KMS-11 (cell line): ENCODE measurements at regions not wholly inside any gene's neighbourhood (a gene's known extent, or its start where the extent isn't known, plus 50 kb on each side); places are given as distances from the start of the nearest gene placed in this dataset.

Experiments
- H2AFZ ChIP-seq: fragments of 200-600 bp; sonication (generic); 2 replicates; pipeline ENCODE4 v1.6.1; 2016; ENCODE audit warnings: antibody characterized with exemption, mixed run types, low read depth
- H3K27ac ChIP-seq: fragments of 200-600 bp; sonication (generic); 2 replicates; pipeline ENCODE4 v1.6.1; 2016; ENCODE audit warnings: mild to moderate bottlenecking, mixed run types
- H3K27me3 ChIP-seq: fragments of 200-600 bp; sonication (generic); 2 replicates; pipeline ENCODE4 v1.6.1; 2017; ENCODE audit warnings: mild to moderate bottlenecking, low read depth, mixed run types, moderate library complexity; ENCODE audit not compliant: insufficient read depth
- H3K36me3 ChIP-seq: fragments of 200-600 bp; sonication (generic); 2 replicates; pipeline ENCODE4 v1.6.1; 2017; ENCODE audit warnings: mild to moderate bottlenecking, mixed run types; ENCODE audit not compliant: insufficient read depth
- H3K4me1 ChIP-seq: fragments of 200-600 bp; sonication (generic); 2 replicates; pipeline ENCODE4 v1.6.1; 2016; ENCODE audit warnings: mild to moderate bottlenecking, low read depth, mixed run types; ENCODE audit not compliant: poor library complexity, severe bottlenecking
- H3K4me2 ChIP-seq: fragments of 200-600 bp; sonication (generic); 2 replicates; pipeline ENCODE4 v1.7.0; 2016; ENCODE audit warnings: mild to moderate bottlenecking, mixed run types
- H3K4me3 ChIP-seq: fragments of 200-600 bp; sonication (generic); IDR thresholded peaks from 2 replicates; pipeline ENCODE4 v1.6.1; 2017; ENCODE audit warnings: low read depth, low read length, mixed read lengths; ENCODE audit not compliant: insufficient read depth
- H3K79me2 ChIP-seq: fragments of 200-600 bp; sonication (generic); 2 replicates; pipeline ENCODE4 v1.6.1; 2016; ENCODE audit warnings: low read depth, mixed run types; ENCODE audit not compliant: insufficient read depth
- H3K9ac ChIP-seq: fragments of 200-600 bp; sonication (generic); 2 replicates; pipeline ENCODE4 v1.6.1; 2016; ENCODE audit warnings: mild to moderate bottlenecking, mixed run types
- H4K20me1 ChIP-seq: fragments of 200-600 bp; sonication (generic); 2 replicates; pipeline ENCODE4 v1.6.1; 2016; ENCODE audit warnings: mild to moderate bottlenecking, mixed run types; ENCODE audit not compliant: insufficient read depth
- TF ChIP-seq, protein P1 (sequence below): fragments of 200-600 bp; sonication (generic); conservative IDR thresholded peaks from 2 replicates; pipeline ENCODE4 v1.6.1; 2017; ENCODE audit warnings: low read depth, mild to moderate bottlenecking, antibody characterized with exemption, low read length, moderate library complexity, mixed read lengths

GRCh38 chr12:39037115-39037514 lies 131.7 kb upstream of the CPNE8 start:
- no peaks in the 10 kb centered on the region for H3K4me1 ChIP-seq
- TF ChIP-seq, protein P1, sequence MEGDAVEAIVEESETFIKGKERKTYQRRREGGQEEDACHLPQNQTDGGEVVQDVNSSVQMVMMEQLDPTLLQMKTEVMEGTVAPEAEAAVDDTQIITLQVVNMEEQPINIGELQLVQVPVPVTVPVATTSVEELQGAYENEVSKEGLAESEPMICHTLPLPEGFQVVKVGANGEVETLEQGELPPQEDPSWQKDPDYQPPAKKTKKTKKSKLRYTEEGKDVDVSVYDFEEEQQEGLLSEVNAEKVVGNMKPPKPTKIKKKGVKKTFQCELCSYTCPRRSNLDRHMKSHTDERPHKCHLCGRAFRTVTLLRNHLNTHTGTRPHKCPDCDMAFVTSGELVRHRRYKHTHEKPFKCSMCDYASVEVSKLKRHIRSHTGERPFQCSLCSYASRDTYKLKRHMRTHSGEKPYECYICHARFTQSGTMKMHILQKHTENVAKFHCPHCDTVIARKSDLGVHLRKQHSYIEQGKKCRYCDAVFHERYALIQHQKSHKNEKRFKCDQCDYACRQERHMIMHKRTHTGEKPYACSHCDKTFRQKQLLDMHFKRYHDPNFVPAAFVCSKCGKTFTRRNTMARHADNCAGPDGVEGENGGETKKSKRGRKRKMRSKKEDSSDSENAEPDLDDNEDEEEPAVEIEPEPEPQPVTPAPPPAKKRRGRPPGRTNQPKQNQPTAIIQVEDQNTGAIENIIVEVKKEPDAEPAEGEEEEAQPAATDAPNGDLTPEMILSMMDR = no peak
- H3K4me2 ChIP-seq = no peak overlapping the region
- H2AFZ ChIP-seq = no peak overlapping the region
- H3K27me3 ChIP-seq = no peaks in the 10 kb centered on the region
- no peaks in the 10 kb centered on the region for H4K20me1 ChIP-seq
- no peak overlapping the region for H3K27ac ChIP-seq
- H3K79me2 ChIP-seq = no peaks in the 10 kb centered on the region
- no peak overlapping the region for H3K4me3 ChIP-seq
- no peaks in the 10 kb centered on the region for H3K36me3 ChIP-seq
- no peak overlapping the region for H3K9ac ChIP-seq

DNA sequence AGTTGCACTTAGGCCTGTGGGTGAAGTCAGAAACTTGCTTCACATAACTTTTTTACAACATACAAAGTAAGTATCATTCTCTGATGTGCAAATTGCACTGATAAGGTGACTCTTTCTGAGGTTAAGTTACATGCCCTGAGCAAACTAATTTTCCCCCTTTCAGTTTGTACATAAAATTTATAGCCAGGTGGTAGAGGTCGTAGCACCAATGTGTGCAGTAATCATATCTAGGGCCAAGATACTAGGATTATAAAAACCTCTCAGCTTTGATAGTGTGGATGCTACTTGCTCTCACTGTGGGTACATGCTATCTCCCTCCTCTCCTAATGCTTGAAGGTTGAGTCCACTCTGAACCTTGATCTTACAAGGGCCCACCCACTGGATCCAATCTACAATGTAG lies 130.7 kb upstream of the CPNE8 start:
- no peak overlapping the region for H3K4me2 ChIP-seq
- H4K20me1 ChIP-seq = no peaks in the 10 kb centered on the region
- no peak overlapping the region for H3K4me3 ChIP-seq
- no peaks in the 10 kb centered on the region for H3K4me1 ChIP-seq
- H3K27me3 ChIP-seq = no peaks in the 10 kb centered on the region
- H2AFZ ChIP-seq = no peak overlapping the region
- H3K36me3 ChIP-seq = no peaks in the 10 kb centered on the region
- no peak overlapping the region for H3K9ac ChIP-seq
- H3K27ac ChIP-seq = no peak overlapping the region
- H3K79me2 ChIP-seq = no peaks in the 10 kb centered on the region
- TF ChIP-seq, protein P1 = no peak

- no peaks in the 10 kb centered on the region for H3K4me1 ChIP-seq
- H3K27me3 ChIP-seq = no peaks in the 10 kb centered on the region
- no peaks in the 10 kb centered on the region for H3K36me3 ChIP-seq
- no peak overlapping the region for H3K4me3 ChIP-seq
- TF ChIP-seq, protein P1 = no peak
- H3K4me2 ChIP-seq = no peak overlapping the region
- no peak overlapping the region for H3K27ac ChIP-seq
- no peak overlapping the region for H2AFZ ChIP-seq
- no peak overlapping the region for H3K9ac ChIP-seq
- no peaks in the 10 kb centered on the region for H3K79me2 ChIP-seq
- no peaks in the 10 kb centered on the region for H4K20me1 ChIP-seq
These were observed 128.4 kb upstream of the CPNE8 start for GRCh38 chr12:39033782-39034181.

- Histone ChIP-seq H3K36me3 (no peaks in the 10 kb centered on the region), H3K27me3 (no peaks in the 10 kb centered on the region), H3K79me2 (no peaks in the 10 kb centered on the region), H4K20me1 (no peaks in the 10 kb centered on the region), H3K4me2 (no peak overlapping the region), H3K9ac (no peak overlapping the region), H3K4me1 (no peaks in the 10 kb centered on the region), H2AFZ (no peak overlapping the region), H3K4me3 (no peak overlapping the region), H3K27ac (no peak overlapping the region)
- TF ChIP-seq, protein P1 = no peak
These were observed 127.1 kb upstream of the CPNE8 start for GRCh38 chr12:39032448-39032847.

- no peaks in the 10 kb centered on the region for H3K4me1 ChIP-seq
- H3K27me3 ChIP-seq = no peaks in the 10 kb centered on the region
- no peak overlapping the region for H3K4me3 ChIP-seq
- no peaks in the 10 kb centered on the region for H3K79me2 ChIP-seq
- H4K20me1 ChIP-seq = no peaks in the 10 kb centered on the region
- H3K4me2 ChIP-seq = no peak overlapping the region
- TF ChIP-seq, protein P1 = no peak
- H2AFZ ChIP-seq = no peak overlapping the region
- H3K9ac ChIP-seq = no peak overlapping the region
- H3K36me3 ChIP-seq = no peaks in the 10 kb centered on the region
- no peak overlapping the region for H3K27ac ChIP-seq
These were observed 126.6 kb upstream of the CPNE8 start for GRCh38 chr12:39032034-39032433.
